ENCODE measurements at regions not wholly inside any gene's neighbourhood (a gene's known extent, or its start where the extent isn't known, plus 50 kb on each side); places are given as distances from the start of the nearest gene placed in this dataset.

GRCh38 chr4:11342401-11342800 lies 86.3 kb downstream of the HS3ST1 start:
- Mint-ChIP-seq H3K4me1 (no peaks in the 10 kb centered on the region), H3K9me3 (no peaks in the 10 kb centered on the region), H3K4me3 (no peak overlapping the region), H3K27ac (no peak overlapping the region), H3K27me3 (ENCODE audit: low read depth in 2 of 2) (no peaks in the 10 kb centered on the region), H3K36me3 (no peaks in the 10 kb centered on the region)
- H3K4me3 ChIP-seq (ENCODE audit: low read length) = no peak overlapping the region
- TF ChIP-seq CTCF (IDR thresholded peaks at IDR 0.05) = no peak
- no peaks in the 10 kb centered on the region for H3K4me1 ChIP-seq (ENCODE audit: control insufficient read depth, insufficient read depth, low read length)
- H3K27me3 ChIP-seq (ENCODE audit: control insufficient read depth, insufficient read depth, low read length) = no peaks in the 10 kb centered on the region
- ATAC-seq (no peak), DNase-seq (no peak)
- WGBS (ENCODE audit: insufficient coverage) = 87% methylated on average over 4 of the region's 6 CpGs
- H3K27ac ChIP-seq (ENCODE audit: low read length) = no peak overlapping the region
- H3K36me3 ChIP-seq (ENCODE audit: control insufficient read depth, insufficient read depth, low read length) = no peaks in the 10 kb centered on the region
- H3K9me3 ChIP-seq (ENCODE audit: control insufficient read depth, insufficient read depth, low read length) = no peaks in the 10 kb centered on the region
- intact Hi-C loops (cut with micrococcal nuclease) = no loop called here

GRCh38 chr4:11341337-11342043 lies 87.2 kb downstream of the HS3ST1 start:
- WGBS (ENCODE audit: insufficient coverage) = 36% methylated on average over 4 of the region's 6 CpGs
- Histone ChIP-seq H3K9me3 (ENCODE audit: control insufficient read depth, insufficient read depth, low read length) (no peaks in the 10 kb centered on the region), H3K4me3 (ENCODE audit: low read length) (no peak overlapping the region), H3K27me3 (ENCODE audit: control insufficient read depth, insufficient read depth, low read length) (no peaks in the 10 kb centered on the region), H3K36me3 (ENCODE audit: control insufficient read depth, insufficient read depth, low read length) (no peaks in the 10 kb centered on the region), H3K27ac (ENCODE audit: low read length) (no peak overlapping the region), H3K4me1 (ENCODE audit: control insufficient read depth, insufficient read depth, low read length) (no peaks in the 10 kb centered on the region)
- H3K4me1 Mint-ChIP-seq = no peaks in the 10 kb centered on the region
- DNase-seq (no peak), ATAC-seq (no peak)
- H3K4me3 Mint-ChIP-seq = no peak overlapping the region
- H3K36me3 Mint-ChIP-seq = no peaks in the 10 kb centered on the region
- TF ChIP-seq CTCF (IDR thresholded peaks at IDR 0.05) = no peak
- no peak overlapping the region for H3K27ac Mint-ChIP-seq
- intact Hi-C loops (cut with micrococcal nuclease) = no loop called here
- H3K27me3 Mint-ChIP-seq (ENCODE audit: low read depth in 2 of 2) = no peaks in the 10 kb centered on the region
- H3K9me3 Mint-ChIP-seq = peaks cover 0 to 2% of the 10 kb centered on the region in 2 donors

DNA sequence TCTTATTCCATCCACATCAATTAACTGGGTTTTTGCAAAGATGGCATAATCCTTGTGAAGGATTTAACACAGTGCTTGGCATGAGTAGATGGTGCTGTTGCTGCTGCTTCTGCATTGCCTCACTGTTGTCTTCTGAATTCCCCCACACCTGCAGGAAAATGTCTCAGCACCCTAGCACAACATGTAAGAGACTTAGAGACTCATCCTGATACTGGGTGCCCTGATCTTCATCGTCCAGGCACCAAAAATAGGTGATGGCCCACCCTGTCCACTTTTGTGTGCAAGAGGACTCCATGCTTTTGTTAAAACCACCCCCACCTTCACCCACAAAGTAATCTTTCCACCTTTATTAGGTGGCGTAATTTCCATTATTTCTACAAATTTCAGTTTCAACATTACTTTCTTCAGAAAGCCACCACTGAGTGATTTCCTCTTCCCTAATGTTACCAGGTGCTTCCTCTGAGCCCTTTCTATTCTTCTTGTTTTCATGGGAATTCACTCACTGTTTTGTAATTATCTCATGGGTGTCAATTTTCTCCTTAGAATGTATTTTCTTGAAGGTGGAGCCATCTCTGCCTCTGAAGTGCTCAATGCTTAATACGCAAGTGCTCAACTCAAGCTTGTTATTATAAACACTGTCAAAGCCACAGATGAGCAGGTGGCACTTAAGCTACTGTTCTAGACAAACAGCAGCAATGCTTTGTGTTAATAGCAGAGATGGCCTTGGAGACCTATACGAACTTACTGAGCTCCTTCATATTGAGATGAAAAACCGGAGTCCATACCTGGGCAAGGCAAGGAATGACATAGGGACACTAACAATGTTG lies 89.5 kb downstream of the HS3ST1 start:
- Histone ChIP-seq H3K36me3 (ENCODE audit: control insufficient read depth, insufficient read depth, low read length) (no peaks in the 10 kb centered on the region), H3K9me3 (ENCODE audit: control insufficient read depth, insufficient read depth, low read length) (no peaks in the 10 kb centered on the region), H3K4me3 (ENCODE audit: low read length) (no peak overlapping the region), H3K27ac (ENCODE audit: low read length) (no peak overlapping the region), H3K27me3 (ENCODE audit: control insufficient read depth, insufficient read depth, low read length) (no peaks in the 10 kb centered on the region), H3K4me1 (ENCODE audit: control insufficient read depth, insufficient read depth, low read length) (no peaks in the 10 kb centered on the region)
- Mint-ChIP-seq H3K27me3 (ENCODE audit: low read depth in 2 of 2) (no peaks in the 10 kb centered on the region), H3K4me3 (no peak overlapping the region), H3K27ac (no peak overlapping the region), H3K9me3 (peaks cover 0 to 2% of the 10 kb centered on the region in 2 donors), H3K36me3 (no peaks in the 10 kb centered on the region), H3K4me1 (no peaks in the 10 kb centered on the region)
- DNase-seq (no peak), ATAC-seq (no peak)
- intact Hi-C loops (cut with micrococcal nuclease) = no loop called here
- no peak for TF ChIP-seq CTCF (IDR thresholded peaks at IDR 0.05)
- 63% methylated on average over 5 of the region's 5 CpGs for WGBS (ENCODE audit: insufficient coverage)
